ENCODE measurements at regions not wholly inside any gene's neighbourhood (a gene's known extent, or its start where the extent isn't known, plus 50 kb on each side); places are given as distances from the start of the nearest gene placed in this dataset.
"Not testable (repeated sequence)": the region's sequence is repeated elsewhere in the genome, so short reads cannot be mapped to it uniquely, and the experiment has no call there.

GRCh38 chr20:22949331-22950109, 85.6 kb upstream of the SSTR4 start:
- Mint-ChIP-seq H3K27ac (no peak overlapping the region), H3K27me3 (peaks cover 4% of the 10 kb centered on the region), H3K4me1 (no peaks in the 10 kb centered on the region), H3K4me3 (no peak overlapping the region), H3K36me3 (no peaks in the 10 kb centered on the region), H3K9me3 (peaks cover 0 to 5% (median 4%) of the 10 kb centered on the region in 3 donors)

GRCh38 chr20:22951966-22952365, 83.1 kb upstream of the SSTR4 start:
- Mint-ChIP-seq H3K36me3 (no peaks in the 10 kb centered on the region), H3K4me3 (no peak overlapping the region), H3K27ac (no peak overlapping the region), H3K27me3 (no peaks in the 10 kb centered on the region), H3K9me3 (peaks cover 0 to 4% (median 3%) of the 10 kb centered on the region in 3 donors), H3K4me1 (no peaks in the 10 kb centered on the region)

- no peaks in the 10 kb centered on the region for H3K4me1 Mint-ChIP-seq
- no peaks in the 10 kb centered on the region for H3K27me3 Mint-ChIP-seq
- H3K4me3 Mint-ChIP-seq = no peak overlapping the region
- H3K9me3 Mint-ChIP-seq = peaks cover under 1 to 7% (median 4%) of the 10 kb centered on the region in 3 donors
- no peaks in the 10 kb centered on the region for H3K36me3 Mint-ChIP-seq
- H3K27ac Mint-ChIP-seq = no peak overlapping the region
These were observed 80.5 kb upstream of the SSTR4 start for GRCh38 chr20:22954661-22955060.

- Mint-ChIP-seq H3K36me3 (no peaks in the 10 kb centered on the region), H3K27ac (no peak overlapping the region), H3K9me3 (peaks cover 2 to 5% (median 3%) of the 10 kb centered on the region in 3 donors), H3K4me1 (no peaks in the 10 kb centered on the region), H3K4me3 (no peak overlapping the region), H3K27me3 (no peaks in the 10 kb centered on the region)
These were observed 76.7 kb upstream of the SSTR4 start for GRCh38 chr20:22958390-22958789.

- Mint-ChIP-seq H3K4me1 (no peaks in the 10 kb centered on the region), H3K9me3 (peaks cover 2 to 8% (median 5%) of the 10 kb centered on the region in 3 donors), H3K4me3 (no peak overlapping the region), H3K27me3 (no peaks in the 10 kb centered on the region), H3K36me3 (no peaks in the 10 kb centered on the region), H3K27ac (no peak overlapping the region)
These were observed 72.3 kb upstream of the SSTR4 start for GRCh38 chr20:22962567-22963439.

- Mint-ChIP-seq H3K9me3 (peaks cover 2 to 13% (median 8%) of the 10 kb centered on the region in 3 donors), H3K4me3 (peak overlapping the region in 1 of 4 donors; percentile 32)
These were observed 71.5 kb upstream of the SSTR4 start for GRCh38 chr20:22963581-22963980.

GRCh38 chr20:22966787-22967464, 68.2 kb upstream of the SSTR4 start:
- Mint-ChIP-seq H3K27ac (peak overlapping the region in 1 of 3 donors; percentile 47), H3K9me3 (peaks cover 0 to 20% (median 13%) of the 10 kb centered on the region in 3 donors), H3K4me1 (no peaks in the 10 kb centered on the region), H3K36me3 (no peaks in the 10 kb centered on the region), H3K27me3 (no peaks in the 10 kb centered on the region), H3K4me3 (no peak overlapping the region)

More at GRCh38 chr20:22963581-22963980, 71.5 kb upstream of the SSTR4 start:
- Mint-ChIP-seq H3K4me1 (no peaks in the 10 kb centered on the region), H3K36me3 (no peaks in the 10 kb centered on the region), H3K27ac (no peak overlapping the region), H3K27me3 (no peaks in the 10 kb centered on the region)

- peaks cover 0 to 23% (median 13%) of the 10 kb centered on the region in 3 donors for H3K9me3 Mint-ChIP-seq
- not testable (repeated sequence) for H3K4me1 Mint-ChIP-seq, H3K4me3 Mint-ChIP-seq, H3K36me3 Mint-ChIP-seq, H3K27ac Mint-ChIP-seq, H3K27me3 Mint-ChIP-seq
These were observed 67.4 kb upstream of the SSTR4 start for GRCh38 chr20:22967706-22968105.

GRCh38 chr20:22969031-22969430, 66.1 kb upstream of the SSTR4 start:
- H3K36me3 Mint-ChIP-seq, H3K27me3 Mint-ChIP-seq, H3K4me3 Mint-ChIP-seq, H3K4me1 Mint-ChIP-seq, H3K27ac Mint-ChIP-seq: not testable (repeated sequence)
- peaks cover 0 to 23% (median 13%) of the 10 kb centered on the region in 3 donors for H3K9me3 Mint-ChIP-seq

GRCh38 chr20:22971077-22971476, 64.0 kb upstream of the SSTR4 start:
- H3K4me1 Mint-ChIP-seq, H3K4me3 Mint-ChIP-seq, H3K27me3 Mint-ChIP-seq, H3K27ac Mint-ChIP-seq, H3K36me3 Mint-ChIP-seq: not testable (repeated sequence)
- peaks cover 0 to 23% (median 9%) of the 10 kb centered on the region in 3 donors for H3K9me3 Mint-ChIP-seq

GRCh38 chr20:22974354-22974753, 60.8 kb upstream of the SSTR4 start:
- Mint-ChIP-seq H3K27ac (no peak overlapping the region), H3K4me3 (no peak overlapping the region), H3K4me1 (no peaks in the 10 kb centered on the region), H3K36me3 (no peaks in the 10 kb centered on the region), H3K27me3 (no peaks in the 10 kb centered on the region), H3K9me3 (peaks cover 0 to 14% (median 6%) of the 10 kb centered on the region in 3 donors)

- no peaks in the 10 kb centered on the region for H3K36me3 Mint-ChIP-seq
- H3K4me3 Mint-ChIP-seq = no peak overlapping the region
- no peaks in the 10 kb centered on the region for H3K27me3 Mint-ChIP-seq
- peaks cover 0 to 6% (median 6%) of the 10 kb centered on the region in 3 donors for H3K9me3 Mint-ChIP-seq
- no peaks in the 10 kb centered on the region for H3K4me1 Mint-ChIP-seq
- H3K27ac Mint-ChIP-seq = no peak overlapping the region
These were observed 57.9 kb upstream of the SSTR4 start for GRCh38 chr20:22977047-22977785.

- no peaks in the 10 kb centered on the region for H3K4me1 Mint-ChIP-seq
- H3K27me3 Mint-ChIP-seq = no peaks in the 10 kb centered on the region
- no peaks in the 10 kb centered on the region for H3K36me3 Mint-ChIP-seq
- peaks cover 4 to 6% (median 6%) of the 10 kb centered on the region in 3 donors for H3K9me3 Mint-ChIP-seq
- H3K27ac Mint-ChIP-seq = no peak overlapping the region
- H3K4me3 Mint-ChIP-seq = no peak overlapping the region
These were observed 51.1 kb upstream of the SSTR4 start for GRCh38 chr20:22984008-22984407.

- Mint-ChIP-seq H3K27me3 (no peaks in the 10 kb centered on the region), H3K4me3 (no peak overlapping the region), H3K9me3 (peaks cover 2 to 6% (median 4%) of the 10 kb centered on the region in 3 donors), H3K36me3 (no peaks in the 10 kb centered on the region), H3K4me1 (no peaks in the 10 kb centered on the region), H3K27ac (no peak overlapping the region)
These were observed 50.5 kb upstream of the SSTR4 start for GRCh38 chr20:22984606-22985005.

Data from IgD-negative memory B cell (primary cell).